HG03060 (cell line): ENCODE measurements at regions not wholly inside any gene's neighbourhood (a gene's known extent, or its start where the extent isn't known, plus 50 kb on each side); places are given as distances from the start of the nearest gene placed in this dataset.
A peak's percentile ranks its signal among the peaks of the same experiment; 100 is the strongest.
"Not testable (repeated sequence)": the region's sequence is repeated elsewhere in the genome, so short reads cannot be mapped to it uniquely, and the experiment has no call there.

Experiments
- ATAC-seq: cut with Tn5 transposase; IDR thresholded peaks from one replicate; pipeline ENCODE4 v1.9.1; 2021; ENCODE audit warnings: low read depth, moderate number of reproducible peaks; ENCODE audit not compliant: unreplicated experiment

DNA sequence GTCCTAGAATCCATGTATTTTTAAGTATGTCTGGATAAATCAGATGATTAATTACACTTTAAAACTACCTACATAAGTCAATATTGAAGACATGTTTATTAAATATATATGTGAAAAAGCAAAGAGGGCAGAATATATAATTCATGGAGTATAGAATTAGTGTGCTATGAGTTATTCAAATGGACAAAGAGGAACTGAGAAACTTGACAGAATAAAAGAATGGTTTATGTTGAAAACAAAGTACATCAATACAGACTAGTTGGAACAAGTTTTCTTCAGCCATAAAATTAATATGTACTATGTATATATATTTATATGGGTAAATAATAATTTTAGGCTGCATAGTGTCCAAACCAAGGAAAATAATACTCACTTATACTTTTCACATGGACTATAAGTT, 173.5 kb downstream of the NPFFR2 start:
- ATAC-seq = no peak

DNA sequence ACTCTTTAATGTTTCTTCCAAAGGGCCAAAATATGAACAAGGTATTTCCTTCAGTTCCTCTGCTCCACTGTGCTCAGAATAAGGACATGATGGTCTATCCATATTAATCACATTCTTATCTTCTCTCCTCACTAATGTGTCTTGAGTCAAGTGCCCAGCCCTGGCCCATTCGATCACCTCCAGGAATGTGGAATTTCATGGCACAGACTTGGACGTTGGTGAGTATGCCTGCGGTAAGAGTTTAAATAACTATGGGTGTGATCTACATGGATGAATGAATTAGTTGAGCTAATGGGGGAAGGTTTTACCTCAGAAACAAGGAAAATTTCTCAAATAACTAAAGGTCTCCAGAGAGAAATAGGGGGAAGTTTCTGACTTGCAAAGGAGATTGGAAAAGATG, 174.0 kb downstream of the NPFFR2 start:
- ATAC-seq = no peak

DNA sequence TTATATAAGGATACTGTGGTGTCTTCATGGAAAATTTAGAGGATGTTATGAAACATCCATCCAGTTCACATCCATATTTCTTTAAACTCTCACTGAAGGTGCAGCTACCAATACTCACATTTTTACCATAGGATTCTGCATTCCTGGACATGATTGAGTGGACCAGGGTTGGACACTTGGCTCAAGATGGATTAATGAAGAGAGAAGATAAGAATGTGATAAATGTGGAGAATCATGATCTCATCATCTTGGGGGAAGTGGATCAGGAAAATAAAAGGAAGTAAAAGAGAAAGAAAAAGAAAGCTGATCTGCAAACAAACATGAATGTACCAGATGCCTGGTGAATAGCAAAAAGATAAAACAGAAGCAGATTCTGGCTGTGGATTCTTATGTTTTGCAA, 175.4 kb downstream of the NPFFR2 start:
- no peak for ATAC-seq

DNA sequence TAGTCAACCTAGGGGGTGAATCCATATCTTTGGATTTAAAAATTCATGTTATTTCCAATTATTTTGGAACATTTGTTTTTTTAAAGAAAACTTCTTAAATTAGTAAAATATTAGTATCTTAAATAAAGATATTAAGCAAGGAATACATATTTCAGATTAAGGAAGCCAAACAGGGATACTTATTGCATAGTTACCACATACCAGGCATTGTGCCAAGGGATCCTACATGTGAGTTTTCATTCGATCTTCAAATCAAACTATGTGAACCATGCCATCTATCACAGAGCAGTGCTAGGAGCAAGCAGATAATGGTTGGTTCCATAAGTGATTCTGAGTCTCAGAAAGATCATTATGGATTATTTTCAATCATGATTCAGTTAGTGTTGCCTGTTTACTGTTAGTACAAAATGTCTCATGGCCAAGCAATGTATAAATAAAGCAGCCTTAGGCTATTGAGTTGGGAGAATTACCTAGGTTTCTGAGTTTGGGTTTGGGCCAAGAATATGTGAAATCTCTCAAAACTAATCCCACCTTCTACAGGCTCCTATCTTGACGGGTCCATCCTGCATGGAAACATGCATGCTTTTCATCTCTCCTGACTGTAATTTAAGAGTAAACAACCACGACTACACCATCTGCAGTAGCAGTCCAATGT, 176.7 kb downstream of the NPFFR2 start:
- no peak for ATAC-seq

DNA sequence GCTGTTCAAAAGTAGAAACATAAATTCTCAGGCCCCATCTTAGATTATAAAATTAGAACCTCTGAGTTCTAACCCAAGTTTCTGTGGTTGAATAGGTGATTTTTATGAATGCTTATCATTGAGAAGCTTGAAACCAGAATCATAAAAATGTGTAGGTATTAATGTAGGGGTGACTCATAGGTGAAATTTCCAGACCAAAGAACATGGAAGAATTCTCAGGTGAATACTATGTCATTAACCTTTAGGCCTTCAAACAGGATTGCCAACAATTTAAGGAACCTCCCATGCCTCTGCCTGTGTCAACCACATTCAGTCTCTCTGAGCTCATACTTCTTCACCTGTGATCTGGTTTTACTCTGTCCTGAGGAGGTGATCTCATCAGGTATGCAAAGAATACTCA, 177.8 kb downstream of the NPFFR2 start:
- ATAC-seq = peak; percentile 45

DNA sequence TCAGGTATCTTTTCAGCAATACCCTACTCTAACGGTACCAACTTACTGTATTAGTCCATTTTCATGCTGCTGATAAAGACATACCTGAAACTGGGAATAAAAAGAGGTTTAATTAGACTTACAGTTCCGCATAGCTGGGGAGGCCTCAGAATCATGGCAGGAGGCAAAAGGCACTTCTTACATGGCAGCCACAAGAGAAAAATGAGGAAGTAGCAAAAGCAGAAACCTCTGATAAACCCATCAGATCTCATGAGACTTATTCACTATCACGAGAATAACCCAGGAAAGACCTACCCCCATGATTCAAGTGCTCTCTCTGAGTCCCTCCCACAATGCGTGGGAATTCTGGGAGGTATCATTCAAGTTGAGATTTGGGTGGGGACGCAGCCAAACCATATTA, 182.0 kb downstream of the NPFFR2 start:
- ATAC-seq = not testable (repeated sequence)

DNA sequence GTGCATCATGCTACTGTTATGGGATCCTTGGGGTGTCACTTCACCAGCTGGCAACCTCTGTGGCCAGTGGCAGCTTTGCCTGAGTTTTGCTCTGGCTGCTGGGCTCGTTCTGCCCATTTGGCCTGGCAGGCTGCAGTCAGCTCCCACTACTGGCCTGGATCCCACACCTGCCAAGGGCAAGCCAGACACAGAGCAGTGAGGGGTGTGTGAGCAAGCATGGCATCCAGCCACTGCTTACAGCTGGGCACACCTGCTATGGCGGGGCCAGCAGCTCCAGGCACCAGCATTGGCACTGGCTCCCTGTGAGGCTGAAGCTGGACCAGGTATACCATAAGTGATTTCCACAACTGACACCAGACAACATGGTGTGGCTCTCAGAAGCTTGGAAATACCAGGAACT, 183.4 kb downstream of the NPFFR2 start:
- no peak for ATAC-seq

DNA sequence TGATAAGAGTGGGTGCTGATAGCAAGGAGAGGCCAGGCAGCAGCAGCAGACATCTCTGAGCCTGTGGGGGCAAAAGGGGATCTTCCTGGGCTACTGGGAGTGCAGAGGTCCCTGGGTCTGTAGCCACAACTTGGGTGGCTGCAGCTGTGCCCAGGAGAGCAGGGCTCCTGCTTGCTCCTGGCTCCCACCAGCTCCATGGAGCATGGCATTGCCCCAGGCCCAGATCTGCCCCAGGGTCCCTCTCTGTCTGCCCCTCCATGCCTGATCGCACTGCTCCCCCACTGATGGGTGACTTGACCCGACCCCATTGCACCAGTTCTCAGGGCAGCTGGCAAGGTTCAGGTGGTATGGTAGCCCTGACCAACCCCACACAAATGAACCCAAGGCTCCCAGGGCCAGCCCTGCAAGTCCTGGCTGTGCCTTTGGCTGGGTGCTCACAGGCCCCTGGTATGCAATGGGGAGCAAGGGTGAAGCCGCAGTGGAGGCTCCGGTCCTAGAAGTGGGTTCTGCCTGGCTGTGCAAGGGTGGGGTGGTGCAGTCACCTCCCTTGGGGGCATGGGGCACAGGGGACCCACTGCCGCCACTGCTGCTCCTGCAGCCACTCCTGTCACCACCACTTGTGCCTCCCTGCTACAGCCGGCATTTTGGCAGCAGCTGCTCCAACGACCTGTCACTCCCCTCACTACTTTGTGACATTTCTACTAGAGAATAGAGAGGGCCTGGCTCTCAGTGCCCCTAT, 184.9 kb downstream of the NPFFR2 start:
- no peak for ATAC-seq

DNA sequence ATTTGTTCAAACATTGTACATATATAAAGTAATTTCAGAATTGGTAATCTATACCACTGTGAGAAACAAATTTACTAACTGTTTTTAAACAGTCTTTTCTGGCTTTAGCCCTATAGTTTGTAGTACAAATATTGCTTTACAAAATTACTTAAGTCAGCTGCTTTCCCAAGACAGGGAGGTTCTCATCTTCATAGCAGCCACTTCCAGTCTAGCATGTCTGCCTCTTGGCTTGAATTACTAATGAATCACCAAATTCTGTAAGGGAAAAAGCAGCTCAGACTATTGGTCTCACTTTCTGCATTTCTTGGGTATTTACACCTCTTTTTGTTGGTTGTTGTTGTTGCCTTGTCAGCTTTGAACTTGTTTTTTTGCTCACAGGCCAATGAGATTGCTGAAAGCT, 187.2 kb downstream of the NPFFR2 start:
- no peak for ATAC-seq
